ENCODE measurements at regions not wholly inside any gene's neighbourhood (a gene's known extent, or its start where the extent isn't known, plus 50 kb on each side); places are given as distances from the start of the nearest gene placed in this dataset.

- H3K4me3 ChIP-seq (ENCODE audit: low read depth, low read length), result no peak overlapping the region
- POLR2A ChIA-PET, result no interaction called here
- TF ChIP-seq CTCF (IDR thresholded peaks at IDR 0.05; ENCODE audit: insufficient read depth, low read length, missing control alignments), result no peak
- no peak for DNase-seq (ENCODE audit: low read depth, low spot score)
- CTCF ChIA-PET, result no interaction called here
Observed at GRCh38 chr17:22131740-22132139, 439.4 kb downstream of the KCNJ18 start.

- DNase-seq (ENCODE audit: low read depth, low spot score), result no peak
- ChIA-PET CTCF (no interaction called here), POLR2A (no interaction called here)
- H3K4me3 ChIP-seq (ENCODE audit: low read depth, low read length), result no peak overlapping the region
- TF ChIP-seq CTCF (IDR thresholded peaks at IDR 0.05; ENCODE audit: insufficient read depth, low read length, missing control alignments), result no peak
Observed at GRCh38 chr17:22138861-22139469, 446.6 kb downstream of the KCNJ18 start.

- no peak overlapping the region for H3K4me3 ChIP-seq (ENCODE audit: low read depth, low read length)
- ChIA-PET CTCF (no interaction called here), POLR2A (no interaction called here)
- DNase-seq (ENCODE audit: low read depth, low spot score), result no peak
- no peak for TF ChIP-seq CTCF (IDR thresholded peaks at IDR 0.05; ENCODE audit: insufficient read depth, low read length, missing control alignments)
Observed at GRCh38 chr17:22142091-22142490, 449.8 kb downstream of the KCNJ18 start.

GRCh38 chr17:22145605-22146178 lies 453.4 kb downstream of the KCNJ18 start:
- CTCF ChIA-PET, result no interaction called here
- POLR2A ChIA-PET, result no interaction called here

GRCh38 chr17:22158364-22158763 lies 466.0 kb downstream of the KCNJ18 start:
- H3K4me3 ChIP-seq (ENCODE audit: low read depth, low read length), result no peak overlapping the region
- ChIA-PET CTCF (no interaction called here), POLR2A (no interaction called here)
- DNase-seq (ENCODE audit: low read depth, low spot score), result no peak
- no peak for TF ChIP-seq CTCF (IDR thresholded peaks at IDR 0.05; ENCODE audit: insufficient read depth, low read length, missing control alignments)

More at GRCh38 chr17:22145605-22146178, 453.4 kb downstream of the KCNJ18 start:
- TF ChIP-seq CTCF (IDR thresholded peaks at IDR 0.05; ENCODE audit: insufficient read depth, low read length, missing control alignments), result no peak
- no peak overlapping the region for H3K4me3 ChIP-seq (ENCODE audit: low read depth, low read length)
- no peak for DNase-seq (ENCODE audit: low read depth, low spot score)

- CTCF ChIA-PET, result no interaction called here
- POLR2A ChIA-PET, result no interaction called here
- DNase-seq (ENCODE audit: low read depth, low spot score), result no peak
- H3K4me3 ChIP-seq (ENCODE audit: low read depth, low read length), result no peak overlapping the region
- no peak for TF ChIP-seq CTCF (IDR thresholded peaks at IDR 0.05; ENCODE audit: insufficient read depth, low read length, missing control alignments)
Observed at GRCh38 chr17:22161376-22161775, 469.1 kb downstream of the KCNJ18 start.
